ENCODE measurements at regions not wholly inside any gene's neighbourhood (a gene's known extent, or its start where the extent isn't known, plus 50 kb on each side); places are given as distances from the start of the nearest gene placed in this dataset.

DNA sequence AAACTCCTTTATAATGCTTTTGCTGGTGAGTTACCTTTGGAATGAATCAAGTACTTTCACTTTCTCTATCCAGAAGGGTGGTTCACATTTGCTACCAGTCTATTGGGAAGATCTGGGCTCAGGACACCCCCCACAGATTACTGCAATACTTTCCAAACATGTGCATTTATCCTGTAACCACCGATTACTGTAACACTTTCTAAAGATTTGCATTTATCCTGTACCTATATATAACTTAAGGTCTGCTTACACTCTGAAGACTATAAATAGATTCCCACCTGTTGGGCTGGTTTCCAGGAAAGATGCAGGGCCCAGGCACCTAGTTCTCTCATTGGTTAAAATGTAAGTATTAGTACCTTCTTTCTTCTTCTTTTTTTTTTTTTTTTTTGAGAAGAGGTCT, 113.0 kb upstream of the NEDD4L start:
- in situ Hi-C loops (cut with MboI; ENCODE audit: low pct_unique_long_range_greater_than_20kb, low sequenced_read_pairs, unreplicated experiment): no loop called here
- no peak for DNase-seq (ENCODE audit: low spot score)

DNA sequence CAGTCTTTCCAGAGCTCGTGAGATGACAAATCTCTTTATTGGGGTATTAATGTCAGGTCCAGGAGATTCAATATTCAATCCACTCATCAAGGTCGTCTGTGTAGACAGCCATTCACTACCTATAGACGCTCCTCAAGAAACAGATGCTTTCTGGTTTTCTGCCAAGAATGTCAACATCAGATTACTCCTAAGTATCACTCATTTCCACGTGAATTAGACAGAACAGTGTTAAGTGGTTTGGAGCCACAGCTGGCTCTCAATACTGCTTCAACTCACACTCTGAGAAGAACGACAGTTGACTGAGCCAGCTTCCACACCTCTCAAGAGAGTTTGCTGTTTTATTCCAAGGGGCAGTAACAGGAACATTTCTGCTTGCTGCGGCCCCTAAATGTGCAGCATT, 113.5 kb upstream of the NEDD4L start:
- in situ Hi-C loops (cut with MboI; ENCODE audit: low pct_unique_long_range_greater_than_20kb, low sequenced_read_pairs, unreplicated experiment): no loop called here
- TF ChIP-seq, protein P1, sequence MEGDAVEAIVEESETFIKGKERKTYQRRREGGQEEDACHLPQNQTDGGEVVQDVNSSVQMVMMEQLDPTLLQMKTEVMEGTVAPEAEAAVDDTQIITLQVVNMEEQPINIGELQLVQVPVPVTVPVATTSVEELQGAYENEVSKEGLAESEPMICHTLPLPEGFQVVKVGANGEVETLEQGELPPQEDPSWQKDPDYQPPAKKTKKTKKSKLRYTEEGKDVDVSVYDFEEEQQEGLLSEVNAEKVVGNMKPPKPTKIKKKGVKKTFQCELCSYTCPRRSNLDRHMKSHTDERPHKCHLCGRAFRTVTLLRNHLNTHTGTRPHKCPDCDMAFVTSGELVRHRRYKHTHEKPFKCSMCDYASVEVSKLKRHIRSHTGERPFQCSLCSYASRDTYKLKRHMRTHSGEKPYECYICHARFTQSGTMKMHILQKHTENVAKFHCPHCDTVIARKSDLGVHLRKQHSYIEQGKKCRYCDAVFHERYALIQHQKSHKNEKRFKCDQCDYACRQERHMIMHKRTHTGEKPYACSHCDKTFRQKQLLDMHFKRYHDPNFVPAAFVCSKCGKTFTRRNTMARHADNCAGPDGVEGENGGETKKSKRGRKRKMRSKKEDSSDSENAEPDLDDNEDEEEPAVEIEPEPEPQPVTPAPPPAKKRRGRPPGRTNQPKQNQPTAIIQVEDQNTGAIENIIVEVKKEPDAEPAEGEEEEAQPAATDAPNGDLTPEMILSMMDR (IDR thresholded peaks at IDR 0.05; ENCODE audit: extremely low read depth, insufficient read depth, missing control alignments): no peak
- DNase-seq (ENCODE audit: low spot score): no peak

More for the DNA sequence above, 113.0 kb upstream of the NEDD4L start:
- TF ChIP-seq, protein P1 (IDR thresholded peaks at IDR 0.05; ENCODE audit: extremely low read depth, insufficient read depth, missing control alignments): no peak

DNA sequence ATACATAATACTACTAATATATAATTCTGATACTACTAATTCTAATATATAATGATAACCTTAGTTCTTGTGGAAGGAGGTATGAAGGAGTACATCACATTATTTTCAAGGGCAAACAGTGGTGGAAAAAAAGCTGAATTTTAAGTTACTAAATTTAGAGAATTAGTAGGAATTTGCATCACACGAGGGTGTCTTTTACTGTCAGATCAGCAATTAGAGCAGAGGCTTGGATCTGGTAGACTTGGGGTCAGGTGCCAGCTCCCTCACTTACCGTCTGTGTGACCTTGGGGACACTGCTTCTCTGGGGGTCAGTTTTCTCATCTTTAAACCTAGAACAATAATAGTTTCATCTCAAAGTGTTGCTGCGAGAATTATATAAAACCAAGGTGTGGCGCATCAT, 114.1 kb upstream of the NEDD4L start:
- DNase-seq (ENCODE audit: low spot score): no peak
- TF ChIP-seq, protein P1 (IDR thresholded peaks at IDR 0.05; ENCODE audit: extremely low read depth, insufficient read depth, missing control alignments): no peak
- in situ Hi-C loops (cut with MboI; ENCODE audit: low pct_unique_long_range_greater_than_20kb, low sequenced_read_pairs, unreplicated experiment): no loop called here

DNA sequence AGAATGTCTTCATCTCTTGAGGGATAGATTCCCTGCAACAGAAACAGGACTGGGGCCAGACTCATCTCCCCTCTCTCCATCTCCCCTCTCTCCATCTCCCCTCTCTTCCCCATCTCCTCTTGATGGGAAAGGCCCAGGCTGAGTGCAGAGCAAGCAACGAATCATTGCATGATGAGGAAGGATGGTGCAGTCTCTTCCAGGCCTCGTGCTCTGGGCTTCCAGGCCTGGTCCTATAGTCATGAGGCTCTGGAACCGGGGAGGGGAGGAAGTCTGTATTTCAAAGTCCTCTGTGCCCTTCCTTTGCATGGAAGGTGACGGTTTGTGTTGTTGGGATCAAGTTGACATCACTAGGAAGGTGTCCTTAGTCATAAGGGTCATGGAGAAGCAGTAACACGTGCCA, 115.6 kb upstream of the NEDD4L start:
- in situ Hi-C loops (cut with MboI; ENCODE audit: low pct_unique_long_range_greater_than_20kb, low sequenced_read_pairs, unreplicated experiment): no loop called here
- no peak for DNase-seq (ENCODE audit: low spot score)
- TF ChIP-seq, protein P1 (IDR thresholded peaks at IDR 0.05; ENCODE audit: extremely low read depth, insufficient read depth, missing control alignments): no peak

DNA sequence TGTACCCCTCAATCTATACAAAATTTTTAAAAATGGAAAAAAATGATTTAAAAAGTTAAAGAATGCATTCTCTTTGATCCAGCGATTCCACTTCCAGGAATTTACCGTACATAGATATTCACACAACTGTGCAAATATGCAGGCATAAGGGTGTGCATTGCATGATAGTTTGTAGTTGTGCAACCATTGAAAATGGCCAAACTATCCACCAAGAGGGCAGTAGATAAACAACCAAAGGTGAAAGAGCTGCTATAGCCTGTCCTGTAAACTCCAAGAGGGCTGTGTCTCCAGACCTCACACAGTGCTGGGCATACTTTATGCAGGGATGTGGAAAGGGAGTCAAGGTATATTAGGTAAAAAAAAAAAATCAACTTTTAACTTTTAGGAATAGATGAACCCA, 116.5 kb upstream of the NEDD4L start:
- in situ Hi-C loops (cut with MboI; ENCODE audit: low pct_unique_long_range_greater_than_20kb, low sequenced_read_pairs, unreplicated experiment): no loop called here
- TF ChIP-seq, protein P1 (IDR thresholded peaks at IDR 0.05; ENCODE audit: extremely low read depth, insufficient read depth, missing control alignments): no peak
- no peak for DNase-seq (ENCODE audit: low spot score)

DNA sequence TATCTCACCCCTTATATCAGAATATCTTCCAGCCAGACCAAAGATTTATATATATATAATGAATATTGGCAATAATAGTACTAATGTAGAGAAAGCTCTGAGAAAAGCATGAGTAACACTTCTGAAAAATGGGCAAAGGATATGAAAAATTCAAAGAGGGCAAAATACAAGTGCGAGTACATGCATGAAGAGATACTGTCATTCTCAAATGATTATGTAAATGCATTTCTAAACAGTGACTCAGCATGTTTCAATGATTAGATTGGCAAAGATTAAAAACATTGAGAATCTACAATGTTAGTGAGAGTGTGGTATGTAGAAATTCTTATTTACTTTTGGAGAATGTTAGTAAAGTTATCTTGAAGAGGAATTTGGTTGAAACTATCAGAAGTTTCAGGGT, 118.3 kb upstream of the NEDD4L start:
- no peak for DNase-seq (ENCODE audit: low spot score)
- TF ChIP-seq, protein P1 (IDR thresholded peaks at IDR 0.05; ENCODE audit: extremely low read depth, insufficient read depth, missing control alignments): no peak
- in situ Hi-C loops (cut with MboI; ENCODE audit: low pct_unique_long_range_greater_than_20kb, low sequenced_read_pairs, unreplicated experiment): no loop called here

DNA sequence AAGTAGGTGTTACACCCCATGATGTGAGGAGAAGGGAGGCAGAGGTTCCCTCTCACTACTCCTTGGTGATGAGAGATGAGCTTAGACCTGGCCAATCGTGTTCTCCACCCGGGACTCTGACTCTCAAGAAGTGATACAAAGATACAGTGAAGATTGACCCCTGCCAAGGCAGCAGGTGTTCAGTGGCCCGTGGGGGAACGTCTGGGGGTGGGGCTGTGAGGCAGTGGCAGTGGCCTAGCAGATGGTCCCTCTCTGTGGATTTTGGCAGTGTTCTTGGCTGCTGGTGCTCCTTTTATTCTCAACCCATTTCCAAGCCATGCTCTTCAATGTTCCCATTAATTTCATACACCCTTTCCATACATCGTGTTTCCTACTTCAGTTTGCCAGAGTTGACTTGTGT, 120.4 kb upstream of the NEDD4L start:
- no peak for DNase-seq (ENCODE audit: low spot score)
- in situ Hi-C loops (cut with MboI; ENCODE audit: low pct_unique_long_range_greater_than_20kb, low sequenced_read_pairs, unreplicated experiment): no loop called here
- TF ChIP-seq, protein P1 (IDR thresholded peaks at IDR 0.05; ENCODE audit: extremely low read depth, insufficient read depth, missing control alignments): no peak

Data from GM13977 (cell line).